ENCODE measurements at regions not wholly inside any gene's neighbourhood (a gene's known extent, or its start where the extent isn't known, plus 50 kb on each side); places are given as distances from the start of the nearest gene placed in this dataset.
"Not testable (repeated sequence)": the region's sequence is repeated elsewhere in the genome, so short reads cannot be mapped to it uniquely, and the experiment has no call there.

DNA sequence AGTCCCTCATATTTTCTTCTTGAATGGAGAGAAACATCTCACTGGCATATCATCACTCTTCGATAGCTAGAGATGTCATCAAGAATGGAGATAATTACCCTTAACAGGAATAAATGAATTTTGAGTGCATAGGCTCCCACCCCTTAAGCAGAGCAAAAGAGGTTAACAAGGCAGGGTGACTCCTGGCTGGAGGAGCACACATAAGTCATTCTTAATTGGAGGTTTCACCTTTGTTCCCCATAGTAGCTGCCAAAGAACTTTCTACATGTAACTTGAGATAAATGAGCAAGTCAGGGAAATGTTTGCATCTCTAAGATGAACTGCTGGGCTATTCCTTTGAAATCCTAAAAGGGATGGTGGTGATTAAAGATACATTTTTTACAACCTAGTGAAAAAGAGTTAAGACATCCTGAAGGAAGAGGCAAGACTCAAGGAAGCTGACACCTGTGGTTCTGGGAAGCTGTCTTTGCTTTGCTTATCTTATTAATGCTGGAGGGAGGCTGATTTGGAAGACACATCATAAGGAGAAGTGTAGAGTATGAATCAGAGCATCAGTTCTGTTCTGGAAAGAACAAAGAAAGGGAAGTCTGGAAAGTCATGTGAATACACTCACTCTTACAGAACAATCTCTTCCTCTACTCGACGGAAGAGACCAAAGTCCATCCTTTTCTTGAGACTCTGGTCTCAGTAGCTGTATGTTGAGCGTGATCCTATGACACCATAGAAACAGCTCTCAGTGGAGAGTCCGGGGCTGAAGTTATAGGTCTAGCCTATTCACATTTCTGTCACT lies 326.3 kb downstream of the OSTF1 start:
- no peak for DNase-seq

DNA sequence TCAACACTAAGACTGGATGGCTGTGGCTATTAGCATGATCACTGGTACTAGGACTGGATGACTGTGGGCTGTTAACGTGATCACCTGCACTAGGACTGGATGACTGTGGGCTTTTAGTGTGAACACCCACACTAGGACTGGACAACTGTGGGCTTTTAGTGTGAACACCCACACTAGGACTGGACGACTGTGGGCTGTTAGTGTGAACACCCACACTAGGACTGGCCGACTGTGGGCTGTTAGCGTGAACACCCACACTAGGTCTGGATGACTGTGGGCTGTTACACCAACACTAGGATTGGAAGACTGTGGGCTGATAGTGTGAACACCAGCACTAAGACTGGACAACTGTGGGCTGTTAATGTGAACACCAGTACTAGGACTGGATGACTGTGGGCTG lies 329.2 kb downstream of the OSTF1 start:
- DNase-seq, result no peak

- no peak for DNase-seq
These were observed 330.2 kb downstream of the OSTF1 start for GRCh38 chr9:75418518-75418917.

GRCh38 chr9:75422944-75423522 lies 334.7 kb downstream of the OSTF1 start:
- DNase-seq, result no peak

DNA sequence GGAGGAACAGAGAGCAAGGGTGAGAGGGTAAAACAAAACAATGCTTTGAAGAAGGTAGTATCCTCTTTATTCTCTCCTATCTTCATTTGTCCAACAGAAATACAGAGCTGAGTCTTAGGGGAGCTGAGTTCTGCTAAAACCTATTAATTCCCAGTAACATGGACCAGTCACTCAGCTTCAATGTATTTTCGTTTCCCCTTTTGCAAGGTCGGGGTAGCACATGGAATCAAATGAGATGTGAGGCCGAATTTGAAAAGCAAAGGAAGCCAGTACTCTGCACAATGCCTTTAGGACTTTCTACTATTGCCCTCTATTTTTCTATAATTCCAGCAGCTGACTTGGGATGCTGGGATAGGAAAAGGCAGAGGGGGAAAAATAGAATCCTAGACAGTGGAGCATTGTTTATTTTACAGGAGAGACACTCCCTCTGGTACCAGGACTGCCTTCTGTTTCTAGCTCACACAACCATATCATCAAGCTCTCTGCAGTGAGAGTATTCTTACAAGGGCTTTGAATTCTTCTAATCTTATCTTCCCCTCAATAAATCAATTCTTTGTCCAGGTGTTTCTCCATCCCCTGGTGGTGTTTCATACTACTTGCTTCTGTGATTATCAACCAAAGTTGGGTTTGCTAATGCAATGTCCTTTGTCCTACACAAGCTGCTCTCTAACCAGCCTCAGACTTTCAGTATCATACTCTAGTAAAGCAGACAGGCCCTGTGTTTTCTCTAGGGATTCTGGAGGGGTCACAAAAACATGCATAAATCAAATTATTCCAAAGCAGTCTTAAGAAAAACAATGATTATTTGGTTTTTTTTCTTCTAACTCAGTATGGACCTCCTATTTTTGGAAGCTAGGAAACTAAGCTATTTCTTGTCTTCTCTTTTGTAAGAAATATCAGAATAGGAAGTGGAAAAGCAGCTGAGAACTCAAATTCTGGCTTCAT lies 341.5 kb downstream of the OSTF1 start:
- DNase-seq, result no peak

- DNase-seq, result no peak
These were observed 343.1 kb downstream of the OSTF1 start for GRCh38 chr9:75431375-75431774.

- no peak for DNase-seq
These were observed 344.1 kb downstream of the OSTF1 start for GRCh38 chr9:75432386-75432785.

DNA sequence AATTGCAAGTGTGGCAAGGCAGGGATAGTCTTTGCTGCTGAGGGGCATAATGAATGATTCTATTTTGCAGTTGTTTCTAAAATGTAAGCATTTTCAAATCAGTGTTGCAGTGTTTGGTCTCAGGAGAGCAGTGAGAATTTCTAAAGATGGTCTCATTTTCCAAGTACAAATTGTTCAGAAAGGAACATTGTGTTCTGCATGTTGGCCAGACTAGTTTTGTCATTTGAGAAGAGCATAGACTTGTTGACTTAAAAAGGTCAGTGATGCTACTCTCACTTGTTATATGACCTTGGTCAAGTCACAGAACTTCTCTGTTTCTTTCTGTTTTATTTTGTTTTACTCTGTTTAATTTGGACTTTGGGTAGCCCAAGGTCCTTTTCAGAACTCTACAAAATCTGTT lies 344.6 kb downstream of the OSTF1 start:
- no peak for DNase-seq

DNA sequence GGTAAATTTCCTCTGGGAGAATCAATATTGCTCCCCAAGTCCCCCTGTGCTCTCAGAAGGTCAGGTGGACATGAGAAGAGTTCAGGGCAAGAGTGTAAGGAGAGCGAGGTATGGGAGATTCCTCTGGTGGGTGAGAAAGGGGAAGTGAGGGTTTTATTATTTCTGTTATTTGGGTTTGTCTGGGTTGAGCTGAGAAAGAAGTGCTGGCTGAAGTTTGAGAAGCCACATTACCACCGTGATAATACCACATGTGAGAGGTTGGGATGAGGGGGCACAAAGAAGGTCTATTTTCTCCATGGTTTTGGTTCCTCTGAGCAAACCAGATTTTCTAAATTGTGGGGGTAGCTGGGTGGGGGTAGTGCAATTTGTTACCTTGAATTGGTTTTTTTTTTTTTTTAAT lies 350.4 kb downstream of the OSTF1 start:
- no peak for DNase-seq

DNA sequence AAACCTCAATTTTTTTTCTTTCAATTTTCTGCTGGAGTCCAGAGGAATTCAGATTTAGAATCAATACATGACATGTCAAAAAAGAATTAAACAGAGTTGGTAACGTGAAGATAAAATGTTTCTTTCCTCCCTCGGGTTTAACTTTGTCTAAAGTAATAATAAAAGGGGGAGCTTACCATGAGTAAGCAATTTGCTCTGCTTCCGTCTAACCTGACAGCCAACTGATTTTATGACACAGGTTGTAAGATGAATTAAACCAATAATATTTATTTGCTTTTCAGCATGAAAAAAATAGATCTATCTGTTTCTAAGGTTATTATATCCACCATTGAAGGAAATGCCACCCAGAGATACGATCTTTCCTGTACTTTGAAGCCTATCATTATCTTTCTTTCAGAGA lies 352.6 kb downstream of the OSTF1 start:
- DNase-seq, result no peak

GRCh38 chr9:75445144-75445543 lies 356.8 kb downstream of the OSTF1 start:
- DNase-seq, result no peak

- no peak for DNase-seq
These were observed 359.0 kb downstream of the OSTF1 start for GRCh38 chr9:75447281-75447680.

GRCh38 chr9:75448281-75448680 lies 360.0 kb downstream of the OSTF1 start:
- DNase-seq, result no peak

GRCh38 chr9:75448955-75449354 lies 360.6 kb downstream of the OSTF1 start:
- DNase-seq, result no peak

DNA sequence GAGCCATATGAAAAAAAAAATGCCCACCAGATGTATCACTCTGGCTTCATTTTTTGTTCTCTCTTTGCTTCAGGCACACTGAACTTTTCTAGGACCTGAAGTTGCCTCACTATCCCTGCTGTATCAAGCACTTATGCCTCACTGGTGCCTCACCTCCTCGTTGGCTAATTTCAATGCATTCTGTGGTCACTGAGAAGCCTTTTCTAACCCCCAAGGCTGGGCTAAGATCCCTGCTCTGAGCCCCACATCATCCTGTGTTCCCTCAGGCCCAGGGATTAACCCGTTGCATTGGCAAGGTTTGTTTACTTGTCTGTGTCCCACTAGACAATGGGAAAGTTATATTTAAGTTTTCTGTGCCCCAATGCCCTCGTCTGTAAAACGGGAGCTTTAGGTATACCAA lies 362.7 kb downstream of the OSTF1 start:
- DNase-seq, result no peak

GRCh38 chr9:75451505-75451904 lies 363.2 kb downstream of the OSTF1 start:
- peak; percentile 16 for DNase-seq

DNA sequence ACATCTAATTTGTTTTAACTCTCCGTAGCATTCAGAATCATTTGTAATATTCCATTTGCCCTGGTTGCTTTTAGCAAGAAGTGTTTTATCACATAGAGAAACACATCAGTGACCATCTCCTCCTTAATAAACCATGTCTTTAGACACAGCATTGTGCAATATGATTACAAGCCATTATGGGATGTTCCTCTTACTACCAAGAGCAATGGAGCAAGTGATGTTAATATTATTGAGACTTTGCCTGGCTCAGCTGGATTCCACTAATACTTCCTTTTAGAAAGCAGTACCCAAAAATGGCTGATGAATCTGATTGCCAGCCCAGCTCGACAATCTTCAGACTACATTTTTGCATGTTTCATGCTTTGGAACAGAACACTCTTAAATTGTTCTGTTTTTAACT lies 364.2 kb downstream of the OSTF1 start:
- no peak for DNase-seq

DNA sequence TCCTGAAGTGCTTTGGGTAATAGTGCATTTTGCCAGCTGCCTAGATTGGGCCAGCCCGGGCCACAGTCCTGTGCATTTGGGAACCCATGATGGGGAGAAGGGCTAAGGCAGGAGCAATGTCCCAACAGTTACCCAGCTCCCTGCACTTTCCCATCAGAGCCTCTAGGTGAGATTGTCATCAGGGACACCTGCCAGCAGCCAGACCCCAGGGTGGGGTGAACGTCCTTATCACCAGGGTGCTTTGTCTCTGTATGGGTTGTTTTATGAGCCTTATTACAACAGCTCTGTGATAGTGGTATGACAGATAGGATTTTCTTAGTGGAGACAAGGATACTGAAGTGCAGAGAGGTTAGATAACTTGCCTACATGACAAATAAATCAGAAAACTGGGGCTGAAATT lies 365.7 kb downstream of the OSTF1 start:
- DNase-seq, result no peak

- DNase-seq, result no peak
These were observed 366.6 kb downstream of the OSTF1 start for GRCh38 chr9:75454891-75455290.

DNA sequence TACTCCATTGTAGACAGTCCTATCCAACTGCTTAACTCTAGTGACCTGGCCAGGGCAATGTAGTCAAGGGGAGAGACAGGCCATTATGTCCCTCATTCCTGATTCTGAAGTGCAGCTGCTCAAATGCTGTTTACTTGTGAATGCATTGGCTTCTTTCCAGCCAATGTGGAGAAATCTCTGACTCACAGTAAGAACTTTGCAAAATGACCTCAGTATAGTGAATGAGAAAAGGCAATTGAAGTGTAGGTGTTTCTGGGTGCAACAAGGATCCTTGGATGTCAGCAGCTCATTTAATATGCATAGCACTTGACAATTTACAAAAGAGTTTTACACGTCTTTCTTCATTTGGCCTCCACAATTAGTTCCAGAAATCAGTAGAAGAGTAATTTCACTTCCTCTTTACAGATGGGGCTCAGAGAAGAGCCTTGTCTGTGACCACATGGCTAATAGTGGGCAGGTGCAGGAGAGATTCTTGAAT lies 367.2 kb downstream of the OSTF1 start:
- no peak for DNase-seq

- DNase-seq, result no peak
These were observed 368.4 kb downstream of the OSTF1 start for GRCh38 chr9:75456698-75457097.

GRCh38 chr9:75457474-75458011 lies 369.2 kb downstream of the OSTF1 start:
- no peak for DNase-seq

GRCh38 chr9:75459311-75459710 lies 371.0 kb downstream of the OSTF1 start:
- not testable (repeated sequence) for DNase-seq

Measured in NCI-H345 (cell line).